GM18870 (cell line): ENCODE measurements at regions not wholly inside any gene's neighbourhood (a gene's known extent, or its start where the extent isn't known, plus 50 kb on each side); places are given as distances from the start of the nearest gene placed in this dataset.

Experiments used
- ATAC-seq: cut with Tn5 transposase; IDR thresholded peaks from one replicate; pipeline ENCODE4 v1.9.1; 2021; ENCODE audit warnings: moderate library complexity; ENCODE audit not compliant: unreplicated experiment

GRCh38 chr16:74100395-74101326, 196.0 kb upstream of the PSMD7 start:
- no peak for ATAC-seq

- ATAC-seq: no peak
These were observed 197.1 kb upstream of the PSMD7 start for GRCh38 chr16:74099530-74099929.

GRCh38 chr16:74094962-74095361, 201.7 kb upstream of the PSMD7 start:
- no peak for ATAC-seq

- peak; percentile 69 for ATAC-seq
These were observed 202.1 kb upstream of the PSMD7 start for GRCh38 chr16:74094514-74094913.

GRCh38 chr16:74092336-74092735, 204.3 kb upstream of the PSMD7 start:
- ATAC-seq: no peak

- no peak for ATAC-seq
These were observed 205.7 kb upstream of the PSMD7 start for GRCh38 chr16:74090871-74091270.

- no peak for ATAC-seq
These were observed 213.1 kb upstream of the PSMD7 start for GRCh38 chr16:74083541-74083940.

- no peak for ATAC-seq
These were observed 216.3 kb upstream of the PSMD7 start for GRCh38 chr16:74080311-74080710.

GRCh38 chr16:74079232-74079586, 217.4 kb upstream of the PSMD7 start:
- ATAC-seq: peak; percentile 51

GRCh38 chr16:74078511-74079231, 217.9 kb upstream of the PSMD7 start:
- ATAC-seq: peak; percentile 76

GRCh38 chr16:74076568-74076967, 220.0 kb upstream of the PSMD7 start:
- ATAC-seq: no peak

- no peak for ATAC-seq
These were observed 221.2 kb upstream of the PSMD7 start for GRCh38 chr16:74075393-74075792.

- ATAC-seq: no peak
These were observed 223.2 kb upstream of the PSMD7 start for GRCh38 chr16:74073456-74073855.

- no peak for ATAC-seq
These were observed 224.5 kb upstream of the PSMD7 start for GRCh38 chr16:74071996-74072535.

- no peak for ATAC-seq
These were observed 226.4 kb upstream of the PSMD7 start for GRCh38 chr16:74070237-74070636.

GRCh38 chr16:74064120-74064735, 232.4 kb upstream of the PSMD7 start:
- ATAC-seq: no peak

- no peak for ATAC-seq
These were observed 242.8 kb upstream of the PSMD7 start for GRCh38 chr16:74053826-74054225.

- no peak for ATAC-seq
These were observed 243.3 kb upstream of the PSMD7 start for GRCh38 chr16:74053312-74053711.

- no peak for ATAC-seq
These were observed 244.6 kb upstream of the PSMD7 start for GRCh38 chr16:74052016-74052415.

- no peak for ATAC-seq
These were observed 247.6 kb upstream of the PSMD7 start for GRCh38 chr16:74049027-74049426.

GRCh38 chr16:74046524-74046923, 250.1 kb upstream of the PSMD7 start:
- ATAC-seq: no peak
